T-helper 1 cell treated with Interleukin-12 subunit alpha and Interleukin-12 subunit beta and Interleukin-4 antibody, amounts not matched to agents 30 μg/mL and 1 μg/mL, for 36 hours (primary cell): ENCODE measurements at regions not wholly inside any gene's neighbourhood (a gene's known extent, or its start where the extent isn't known, plus 50 kb on each side); places are given as distances from the start of the nearest gene placed in this dataset.
"Not testable (repeated sequence)": the region's sequence is repeated elsewhere in the genome, so short reads cannot be mapped to it uniquely, and the experiment has no call there.

Experiments
- H3K27ac Mint-ChIP-seq: one replicate; pipeline ENCODE4 v1.8.0; 2021; ENCODE audit warnings: mild to moderate bottlenecking, mixed read lengths
- H3K27me3 Mint-ChIP-seq: one replicate; pipeline ENCODE4 v1.8.0; 2021; ENCODE audit warnings: low read depth, mixed read lengths
- H3K36me3 Mint-ChIP-seq: one replicate; pipeline ENCODE4 v1.8.0; 2021; ENCODE audit warnings: low read depth, mixed read lengths
- H3K4me1 Mint-ChIP-seq: one replicate; pipeline ENCODE4 v1.8.0; 2021; ENCODE audit warnings: low read depth, mixed read lengths
- H3K4me3 Mint-ChIP-seq: one replicate; pipeline ENCODE4 v1.8.0; 2021; ENCODE audit warnings: mild to moderate bottlenecking, moderate library complexity, mixed read lengths
- H3K9me3 Mint-ChIP-seq: one replicate; pipeline ENCODE4 v1.8.0; 2021; ENCODE audit warnings: mixed read lengths

- Mint-ChIP-seq H3K27ac (no peak overlapping the region), H3K9me3 (peaks cover 11% of the 10 kb centered on the region), H3K4me1 (peaks cover 10% of the 10 kb centered on the region), H3K27me3 (no peaks in the 10 kb centered on the region), H3K4me3 (no peak overlapping the region), H3K36me3 (peaks cover 4% of the 10 kb centered on the region)
Observed at GRCh38 chr17:78305801-78306200, 54.1 kb downstream of the SOCS3 start.

- Mint-ChIP-seq H3K36me3 (peaks cover 4% of the 10 kb centered on the region), H3K27ac (no peak overlapping the region), H3K9me3 (peaks cover 11% of the 10 kb centered on the region), H3K4me3 (no peak overlapping the region), H3K27me3 (no peaks in the 10 kb centered on the region), H3K4me1 (peaks cover 11% of the 10 kb centered on the region)
Observed at GRCh38 chr17:78304549-78305037, 55.3 kb downstream of the SOCS3 start.

DNA sequence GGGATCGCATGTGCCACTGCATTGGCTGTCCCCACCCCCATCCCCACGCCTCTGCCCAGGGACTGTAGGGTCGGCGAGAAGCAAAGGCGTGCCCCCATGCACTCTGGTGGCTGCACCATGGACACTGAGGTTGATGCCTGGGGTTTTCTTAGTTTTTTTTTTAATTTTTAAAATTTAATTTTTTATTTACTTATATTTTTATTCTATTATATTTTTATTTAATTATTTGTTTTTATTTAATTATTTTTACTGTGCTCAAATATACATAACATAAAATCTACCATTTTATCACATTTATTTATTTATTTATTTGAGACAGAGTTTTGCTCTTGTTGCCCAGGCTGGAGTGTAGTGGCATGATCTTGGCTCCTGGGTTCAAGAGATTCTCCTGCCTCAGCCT is 57.4 kb downstream of the SOCS3 start:
- Mint-ChIP-seq H3K9me3 (peaks cover 11% of the 10 kb centered on the region), H3K4me1 (peaks cover 8% of the 10 kb centered on the region), H3K36me3 (peaks cover 4% of the 10 kb centered on the region), H3K27me3 (no peaks in the 10 kb centered on the region), H3K27ac (no peak overlapping the region), H3K4me3 (no peak overlapping the region)

DNA sequence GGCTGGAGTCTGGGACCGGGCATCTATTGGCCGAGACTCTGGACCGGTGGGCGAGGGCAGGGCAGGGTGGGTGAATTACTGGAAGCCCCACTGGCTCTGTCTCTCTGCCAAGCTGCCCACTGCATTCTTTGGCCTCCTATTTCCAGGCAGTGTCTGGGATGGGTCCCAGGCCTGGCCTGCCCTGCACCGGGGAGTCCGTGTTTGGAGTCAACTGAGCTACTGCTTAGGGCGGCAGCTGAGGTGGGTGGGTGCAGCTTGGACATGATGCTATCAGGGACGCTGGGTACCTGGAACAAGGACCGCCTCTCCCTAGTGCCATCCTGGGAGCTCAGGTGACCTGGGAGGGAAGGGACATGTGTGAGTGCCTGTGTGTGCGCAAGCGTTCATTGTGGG is 58.1 kb downstream of the SOCS3 start:
- Mint-ChIP-seq H3K9me3 (peaks cover 7% of the 10 kb centered on the region), H3K27me3 (no peaks in the 10 kb centered on the region), H3K27ac (no peak overlapping the region), H3K4me3 (no peak overlapping the region), H3K36me3 (no peaks in the 10 kb centered on the region), H3K4me1 (peaks cover 9% of the 10 kb centered on the region)

- no peaks in the 10 kb centered on the region for H3K27me3 Mint-ChIP-seq
- peak overlapping the region; percentile 43 for H3K27ac Mint-ChIP-seq
- H3K4me3 Mint-ChIP-seq, result no peak overlapping the region
Observed at GRCh38 chr17:78300962-78301820, 58.7 kb downstream of the SOCS3 start.

DNA sequence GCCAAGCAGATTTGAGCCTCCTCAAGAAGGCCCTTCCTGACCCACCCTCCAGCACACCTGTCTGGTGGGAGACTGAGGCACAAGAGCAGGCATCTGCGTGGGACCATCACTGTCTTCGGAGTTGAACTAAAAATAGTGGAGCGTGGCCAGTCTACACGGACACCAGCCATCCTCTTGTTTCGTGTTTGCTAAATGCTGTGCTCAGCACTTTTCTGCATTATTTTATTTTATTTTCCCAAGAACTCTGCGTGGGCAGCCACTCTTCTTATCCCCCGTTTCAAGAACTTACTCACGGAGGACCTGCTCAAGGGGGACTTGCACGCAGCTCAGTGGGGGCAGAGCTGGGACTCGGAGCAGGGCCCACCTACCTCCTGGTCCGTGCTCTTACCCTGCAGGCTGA is 60.8 kb downstream of the SOCS3 start:
- Mint-ChIP-seq H3K36me3 (no peaks in the 10 kb centered on the region), H3K4me1 (peaks cover 9% of the 10 kb centered on the region), H3K4me3 (no peak overlapping the region), H3K9me3 (no peaks in the 10 kb centered on the region), H3K27me3 (no peaks in the 10 kb centered on the region), H3K27ac (no peak overlapping the region)

More at GRCh38 chr17:78300962-78301820, 58.7 kb downstream of the SOCS3 start:
- peaks cover 9% of the 10 kb centered on the region for H3K4me1 Mint-ChIP-seq
- H3K9me3 Mint-ChIP-seq, result peaks cover under 1% of the 10 kb centered on the region
- H3K36me3 Mint-ChIP-seq, result no peaks in the 10 kb centered on the region

GRCh38 chr17:78294776-78295175 is 63.3 kb downstream of the TMEM235 start:
- peaks cover 6% of the 10 kb centered on the region for H3K4me1 Mint-ChIP-seq
- H3K27me3 Mint-ChIP-seq, result no peaks in the 10 kb centered on the region
- no peaks in the 10 kb centered on the region for H3K36me3 Mint-ChIP-seq
- no peaks in the 10 kb centered on the region for H3K9me3 Mint-ChIP-seq
- no peak overlapping the region for H3K4me3 Mint-ChIP-seq
- no peak overlapping the region for H3K27ac Mint-ChIP-seq

DNA sequence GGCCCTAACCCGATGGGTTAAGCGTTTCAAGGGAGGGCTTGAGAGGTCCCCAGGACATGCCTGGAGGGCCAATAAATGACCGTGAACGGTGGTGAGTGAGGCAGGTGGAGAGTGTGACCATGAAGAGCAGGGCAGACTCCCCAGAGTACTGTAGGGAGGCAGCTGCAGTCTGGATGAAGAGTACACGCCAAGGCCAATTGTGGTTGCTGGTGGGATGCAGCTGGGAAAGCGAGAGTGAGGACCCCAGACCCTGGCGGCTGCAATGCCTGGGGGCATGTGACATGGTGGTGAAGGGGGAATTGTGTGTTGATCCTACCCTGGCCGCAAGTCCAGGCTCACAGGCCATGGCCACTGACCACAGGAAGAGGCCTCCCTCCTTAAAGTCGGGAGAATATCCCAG is 62.9 kb downstream of the TMEM235 start:
- Mint-ChIP-seq H3K4me3 (no peak overlapping the region), H3K27me3 (no peaks in the 10 kb centered on the region), H3K36me3 (no peaks in the 10 kb centered on the region), H3K4me1 (peaks cover 6% of the 10 kb centered on the region), H3K9me3 (no peaks in the 10 kb centered on the region), H3K27ac (no peak overlapping the region)

DNA sequence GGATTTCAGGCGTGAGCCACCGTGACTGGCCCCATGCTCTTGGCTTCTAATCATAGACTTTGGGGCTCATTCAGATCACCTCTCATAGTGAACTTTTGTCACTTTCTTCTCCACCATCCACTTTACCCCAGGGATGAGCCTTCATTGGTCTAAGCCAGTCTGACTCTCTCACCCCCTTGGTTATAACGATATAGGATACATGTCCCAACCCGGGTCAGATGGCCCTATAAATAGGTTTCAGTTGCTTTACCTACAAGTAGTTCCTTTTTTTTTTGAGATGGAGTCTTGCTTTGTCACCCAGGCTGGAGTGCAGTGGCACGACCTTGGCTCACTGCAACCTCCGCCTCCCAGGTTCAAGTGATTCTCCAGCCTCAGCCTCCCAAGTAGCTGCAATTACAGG is 61.7 kb downstream of the TMEM235 start:
- H3K36me3 Mint-ChIP-seq, H3K27me3 Mint-ChIP-seq, H3K4me3 Mint-ChIP-seq, H3K9me3 Mint-ChIP-seq, H3K27ac Mint-ChIP-seq, H3K4me1 Mint-ChIP-seq: not testable (repeated sequence)

- Mint-ChIP-seq H3K4me1 (peaks cover 7% of the 10 kb centered on the region), H3K36me3 (no peaks in the 10 kb centered on the region), H3K27me3 (no peaks in the 10 kb centered on the region), H3K27ac (no peak overlapping the region), H3K4me3 (no peak overlapping the region), H3K9me3 (no peaks in the 10 kb centered on the region)
Observed at GRCh38 chr17:78291944-78292910, 60.8 kb downstream of the TMEM235 start.

DNA sequence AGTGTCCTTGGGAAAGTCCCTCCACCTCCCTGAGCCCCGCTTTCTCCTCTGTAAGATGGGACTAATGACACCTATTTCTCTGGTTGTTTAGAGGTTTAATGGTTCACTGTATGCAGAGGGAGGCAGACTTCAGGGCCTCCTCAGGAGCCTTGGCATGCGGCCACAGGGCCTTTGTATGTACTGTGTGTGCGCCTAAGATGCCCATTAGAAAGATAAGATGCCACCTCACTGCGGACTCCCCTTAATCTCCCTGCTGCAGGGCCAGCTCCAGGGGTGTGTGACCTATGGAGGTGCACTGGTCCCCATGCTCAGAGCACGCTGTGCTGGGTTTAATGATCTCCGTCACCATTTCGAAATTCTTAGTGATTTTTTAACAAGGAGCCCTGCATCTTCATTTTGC is 59.3 kb downstream of the TMEM235 start:
- H3K4me1 Mint-ChIP-seq, result peaks cover 7% of the 10 kb centered on the region
- no peaks in the 10 kb centered on the region for H3K27me3 Mint-ChIP-seq
- H3K36me3 Mint-ChIP-seq, result no peaks in the 10 kb centered on the region
- H3K9me3 Mint-ChIP-seq, result no peaks in the 10 kb centered on the region
- H3K27ac Mint-ChIP-seq, result no peak overlapping the region
- H3K4me3 Mint-ChIP-seq, result no peak overlapping the region
